WTC11 (cell line): ENCODE measurements at regions not wholly inside any gene's neighbourhood (a gene's known extent, or its start where the extent isn't known, plus 50 kb on each side); places are given as distances from the start of the nearest gene placed in this dataset.

Source experiments
- AR ChIP-seq: fragments of 250-450 bp; sonication (Bioruptor Pico); IDR thresholded peaks from 2 replicates; pipeline ENCODE4 v1.9.0; 2021; ENCODE audit warnings: mild to moderate bottlenecking
- ARID4B ChIP-seq: sonication (generic); formaldehyde crosslinking; IDR thresholded peaks from 2 replicates; pipeline ENCODE4 v1.8.0; 2023; ENCODE audit warnings: missing genetic modification reagents, mild to moderate bottlenecking, borderline replicate concordance
- JUN ChIP-seq: sonication (generic); formaldehyde crosslinking; IDR thresholded peaks from 2 replicates; pipeline ENCODE4 v1.8.0; 2023; ENCODE audit warnings: mild to moderate bottlenecking, missing genetic modification reagents
- NFYB ChIP-seq: sonication (generic); formaldehyde crosslinking; conservative IDR thresholded peaks from 2 replicates; pipeline ENCODE4 v1.8.0; 2022; ENCODE audit warnings: low read depth, missing genetic modification reagents
- PREB ChIP-seq: sonication (generic); formaldehyde crosslinking; IDR thresholded peaks from 2 replicates; pipeline ENCODE4 v1.8.1; 2022; ENCODE audit warnings: mild to moderate bottlenecking, missing genetic modification reagents, moderate library complexity, borderline replicate concordance
- ZBTB21 ChIP-seq: sonication (generic); formaldehyde crosslinking; IDR thresholded peaks from 2 replicates; pipeline ENCODE4 v1.8.1; 2023; ENCODE audit warnings: mild to moderate bottlenecking, missing genetic modification reagents, borderline replicate concordance
- TF ChIP-seq, protein P1 (sequence below): fragments of 200-600 bp; IDR thresholded peaks from 2 replicates; pipeline ENCODE4 v1.8.0; 2022; ENCODE audit warnings: antibody characterized with exemption
- TF ChIP-seq, protein P2 (sequence below): sonication (generic); formaldehyde crosslinking; IDR thresholded peaks from 2 replicates; pipeline ENCODE4 v1.8.0; 2022; ENCODE audit warnings: mild to moderate bottlenecking, missing genetic modification reagents
- TF ChIP-seq, protein P3 (sequence below): sonication (generic); formaldehyde crosslinking; IDR thresholded peaks from 2 replicates; pipeline ENCODE4 v1.8.1; 2023; ENCODE audit warnings: mild to moderate bottlenecking, missing genetic modification reagents, moderate library complexity
- TF ChIP-seq, protein P4 (sequence below): sonication (generic); formaldehyde crosslinking; IDR thresholded peaks from 2 replicates; pipeline ENCODE4 v1.8.0; 2022; ENCODE audit warnings: mild to moderate bottlenecking, missing genetic modification reagents
- TF ChIP-seq, protein P5 (sequence below): sonication (generic); formaldehyde crosslinking; IDR thresholded peaks from 2 replicates; pipeline ENCODE4 v1.8.0; 2022; ENCODE audit warnings: mild to moderate bottlenecking, missing genetic modification reagents

DNA sequence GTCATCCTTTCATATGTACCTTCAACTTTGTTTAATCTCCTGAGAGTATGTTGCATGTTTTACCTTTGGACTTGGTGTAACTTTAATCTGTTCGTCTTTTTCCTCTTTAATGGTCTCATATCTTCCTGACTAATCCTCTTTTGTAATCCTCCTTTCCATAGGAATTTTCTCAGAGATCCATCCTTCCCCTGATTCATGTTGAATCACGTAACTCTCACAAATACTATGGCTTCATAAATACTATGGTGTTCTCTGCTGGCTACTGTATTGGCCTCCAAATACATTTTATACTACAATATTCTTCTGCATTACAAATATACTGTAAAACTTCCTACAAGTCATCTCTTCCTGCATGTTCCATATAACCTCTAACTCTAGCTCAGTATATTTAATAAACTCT lies 317.7 kb upstream of the ADGRB3 start:
- TF ChIP-seq, protein P1, sequence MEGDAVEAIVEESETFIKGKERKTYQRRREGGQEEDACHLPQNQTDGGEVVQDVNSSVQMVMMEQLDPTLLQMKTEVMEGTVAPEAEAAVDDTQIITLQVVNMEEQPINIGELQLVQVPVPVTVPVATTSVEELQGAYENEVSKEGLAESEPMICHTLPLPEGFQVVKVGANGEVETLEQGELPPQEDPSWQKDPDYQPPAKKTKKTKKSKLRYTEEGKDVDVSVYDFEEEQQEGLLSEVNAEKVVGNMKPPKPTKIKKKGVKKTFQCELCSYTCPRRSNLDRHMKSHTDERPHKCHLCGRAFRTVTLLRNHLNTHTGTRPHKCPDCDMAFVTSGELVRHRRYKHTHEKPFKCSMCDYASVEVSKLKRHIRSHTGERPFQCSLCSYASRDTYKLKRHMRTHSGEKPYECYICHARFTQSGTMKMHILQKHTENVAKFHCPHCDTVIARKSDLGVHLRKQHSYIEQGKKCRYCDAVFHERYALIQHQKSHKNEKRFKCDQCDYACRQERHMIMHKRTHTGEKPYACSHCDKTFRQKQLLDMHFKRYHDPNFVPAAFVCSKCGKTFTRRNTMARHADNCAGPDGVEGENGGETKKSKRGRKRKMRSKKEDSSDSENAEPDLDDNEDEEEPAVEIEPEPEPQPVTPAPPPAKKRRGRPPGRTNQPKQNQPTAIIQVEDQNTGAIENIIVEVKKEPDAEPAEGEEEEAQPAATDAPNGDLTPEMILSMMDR, result no peak
- TF ChIP-seq NFYB (CRISPR knock-in tag) (no peak), PREB (CRISPR knock-in tag) (no peak), ARID4B (CRISPR knock-in tag) (no peak), JUN (no peak), ZBTB21 (CRISPR knock-in tag) (no peak), AR (CRISPR knock-in tag) (no peak)
- TF ChIP-seq, protein P2, sequence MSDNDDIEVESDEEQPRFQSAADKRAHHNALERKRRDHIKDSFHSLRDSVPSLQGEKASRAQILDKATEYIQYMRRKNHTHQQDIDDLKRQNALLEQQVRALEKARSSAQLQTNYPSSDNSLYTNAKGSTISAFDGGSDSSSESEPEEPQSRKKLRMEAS (CRISPR knock-in tag), result no peak
- TF ChIP-seq, protein P3, sequence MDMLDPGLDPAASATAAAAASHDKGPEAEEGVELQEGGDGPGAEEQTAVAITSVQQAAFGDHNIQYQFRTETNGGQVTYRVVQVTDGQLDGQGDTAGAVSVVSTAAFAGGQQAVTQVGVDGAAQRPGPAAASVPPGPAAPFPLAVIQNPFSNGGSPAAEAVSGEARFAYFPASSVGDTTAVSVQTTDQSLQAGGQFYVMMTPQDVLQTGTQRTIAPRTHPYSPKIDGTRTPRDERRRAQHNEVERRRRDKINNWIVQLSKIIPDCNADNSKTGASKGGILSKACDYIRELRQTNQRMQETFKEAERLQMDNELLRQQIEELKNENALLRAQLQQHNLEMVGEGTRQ (CRISPR knock-in tag), result no peak
- TF ChIP-seq, protein P4, sequence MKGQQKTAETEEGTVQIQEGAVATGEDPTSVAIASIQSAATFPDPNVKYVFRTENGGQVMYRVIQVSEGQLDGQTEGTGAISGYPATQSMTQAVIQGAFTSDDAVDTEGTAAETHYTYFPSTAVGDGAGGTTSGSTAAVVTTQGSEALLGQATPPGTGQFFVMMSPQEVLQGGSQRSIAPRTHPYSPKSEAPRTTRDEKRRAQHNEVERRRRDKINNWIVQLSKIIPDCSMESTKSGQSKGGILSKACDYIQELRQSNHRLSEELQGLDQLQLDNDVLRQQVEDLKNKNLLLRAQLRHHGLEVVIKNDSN (CRISPR knock-in tag), result no peak
- TF ChIP-seq, protein P5, sequence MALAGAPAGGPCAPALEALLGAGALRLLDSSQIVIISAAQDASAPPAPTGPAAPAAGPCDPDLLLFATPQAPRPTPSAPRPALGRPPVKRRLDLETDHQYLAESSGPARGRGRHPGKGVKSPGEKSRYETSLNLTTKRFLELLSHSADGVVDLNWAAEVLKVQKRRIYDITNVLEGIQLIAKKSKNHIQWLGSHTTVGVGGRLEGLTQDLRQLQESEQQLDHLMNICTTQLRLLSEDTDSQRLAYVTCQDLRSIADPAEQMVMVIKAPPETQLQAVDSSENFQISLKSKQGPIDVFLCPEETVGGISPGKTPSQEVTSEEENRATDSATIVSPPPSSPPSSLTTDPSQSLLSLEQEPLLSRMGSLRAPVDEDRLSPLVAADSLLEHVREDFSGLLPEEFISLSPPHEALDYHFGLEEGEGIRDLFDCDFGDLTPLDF (CRISPR knock-in tag), result no peak
